Activated CD4-positive, alpha-beta memory T cell treated with anti-CD3 and anti-CD28 coated beads for 36 hours (primary cell): ENCODE measurements at regions not wholly inside any gene's neighbourhood (a gene's known extent, or its start where the extent isn't known, plus 50 kb on each side); places are given as distances from the start of the nearest gene placed in this dataset.
"Not testable (repeated sequence)": the region's sequence is repeated elsewhere in the genome, so short reads cannot be mapped to it uniquely, and the experiment has no call there.

Experiments
- CTCF ChIA-PET: fragments of 350-600 bp; sonication (Branson Sonifier 250); formaldehyde crosslinking; loops from one replicate; lab custom pipeline; 2021; ENCODE audit warnings: antibody characterized with exemption, inconsistent platforms; lab: Charles Lee
- POLR2A ChIA-PET: fragments of 350-600 bp; sonication (Branson Sonifier 250); formaldehyde crosslinking; loops from one replicate; lab custom pipeline; 2021; ENCODE audit warnings: antibody characterized with exemption; lab: Charles Lee
- DNase-seq: peaks from one replicate; pipeline ENCODE4 v3.0.0-alpha.2; 2020
- H3K27ac Mint-ChIP-seq: one replicate; pipeline ENCODE4 v1.8.0; 2021; ENCODE audit warnings: mixed read lengths
- H3K27me3 Mint-ChIP-seq: one replicate; pipeline ENCODE4 v1.8.0; 2021; ENCODE audit warnings: mixed read lengths
- H3K36me3 Mint-ChIP-seq: one replicate; pipeline ENCODE4 v1.8.0; 2021; ENCODE audit warnings: mixed read lengths
- H3K4me1 Mint-ChIP-seq: one replicate; pipeline ENCODE4 v1.8.0; 2021; ENCODE audit warnings: low read depth, mixed read lengths
- H3K4me3 Mint-ChIP-seq: one replicate; pipeline ENCODE4 v1.8.0; 2021; ENCODE audit warnings: mild to moderate bottlenecking, mixed read lengths
- H3K9me3 Mint-ChIP-seq: one replicate; pipeline ENCODE4 v1.8.0; 2021; ENCODE audit warnings: mixed read lengths
- intact Hi-C: fragments of 100-400 bp; cut with micrococcal nuclease; formaldehyde crosslinking; loops from one replicate; pipeline ENCODE4 v1.15.1; 2023

DNA sequence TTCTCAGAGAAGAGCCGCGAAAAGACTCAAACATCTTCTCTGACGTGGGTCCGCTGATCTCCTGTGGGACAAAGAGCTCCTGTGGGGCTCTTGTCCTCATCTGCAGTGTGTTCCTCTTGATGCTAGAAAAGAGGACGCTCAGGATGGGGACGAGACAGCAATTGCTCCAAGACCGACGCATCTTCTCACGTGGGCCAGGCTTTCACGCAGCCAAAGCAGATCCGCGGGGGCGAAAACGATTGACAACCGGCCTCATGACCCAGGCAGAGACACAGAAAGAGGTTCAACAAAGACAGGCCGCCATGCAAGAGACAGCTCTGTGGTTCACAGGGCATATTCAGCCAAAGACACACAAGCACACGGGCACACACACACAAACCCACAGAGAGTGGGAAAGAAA, 971.8 kb upstream of the DEFB115 start:
- intact Hi-C loops: no loop called here
- Mint-ChIP-seq H3K4me1 (peaks cover 18% of the 10 kb centered on the region), H3K36me3 (no peaks in the 10 kb centered on the region), H3K9me3 (peaks cover 3% of the 10 kb centered on the region), H3K4me3 (no peak overlapping the region), H3K27me3 (no peaks in the 10 kb centered on the region), H3K27ac (no peak overlapping the region)
- no peak for DNase-seq
- ChIA-PET CTCF (no interaction called here), POLR2A (no interaction called here)

DNA sequence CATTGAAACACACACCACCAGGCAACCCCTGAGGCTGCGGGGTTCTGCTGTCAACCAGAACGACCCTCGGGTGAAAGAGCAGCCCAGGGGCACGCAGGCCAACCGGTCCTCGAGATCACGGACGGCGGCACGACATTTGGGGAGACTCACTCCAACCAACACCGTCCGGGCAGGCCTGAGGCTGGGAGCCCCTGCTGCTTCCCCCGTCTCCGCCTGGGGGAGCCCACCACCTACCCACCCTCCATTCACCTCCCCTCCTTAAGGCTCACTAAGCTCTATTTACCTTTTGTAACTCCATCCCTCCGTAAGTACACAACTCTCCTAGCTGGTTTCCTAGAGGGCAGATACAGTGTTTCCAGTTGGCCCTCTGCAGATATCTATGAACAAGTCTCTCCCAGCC, 971.3 kb upstream of the DEFB115 start:
- H3K27me3 Mint-ChIP-seq: no peaks in the 10 kb centered on the region
- H3K4me3 Mint-ChIP-seq: no peak overlapping the region
- no peak overlapping the region for H3K27ac Mint-ChIP-seq
- H3K9me3 Mint-ChIP-seq: peaks cover 3% of the 10 kb centered on the region
- H3K36me3 Mint-ChIP-seq: no peaks in the 10 kb centered on the region
- intact Hi-C loops: no loop called here
- ChIA-PET POLR2A (no interaction called here), CTCF (no interaction called here)
- DNase-seq: no peak
- peaks cover 20% of the 10 kb centered on the region for H3K4me1 Mint-ChIP-seq

- H3K4me3 Mint-ChIP-seq, intact Hi-C loops, H3K27ac Mint-ChIP-seq, POLR2A ChIA-PET, H3K27me3 Mint-ChIP-seq, CTCF ChIA-PET, H3K9me3 Mint-ChIP-seq, H3K36me3 Mint-ChIP-seq, DNase-seq: not testable (repeated sequence)
- H3K4me1 Mint-ChIP-seq: peaks cover 20% of the 10 kb centered on the region
Observed at GRCh38 chr20:30287459-30287858, 970.0 kb upstream of the DEFB115 start.

DNA sequence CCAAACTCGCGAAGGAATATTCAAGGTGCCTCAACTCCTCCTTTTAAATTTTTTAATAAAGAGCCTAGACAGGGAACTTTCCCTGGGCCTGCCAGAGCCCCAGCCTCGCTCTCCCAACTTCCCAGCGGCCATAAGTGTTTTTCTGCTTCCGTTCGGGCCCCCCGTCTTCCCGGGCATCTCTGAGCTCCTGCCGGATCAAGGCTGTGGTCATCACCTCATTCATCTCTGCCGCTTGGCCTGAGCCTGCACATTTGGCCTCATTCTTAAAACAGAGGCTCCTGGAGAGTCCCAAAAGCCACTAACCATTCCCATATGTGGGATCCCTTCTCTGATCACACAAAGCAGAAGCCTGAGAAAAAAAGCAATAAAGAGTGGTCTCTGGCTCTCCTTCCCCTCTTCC, 969.1 kb upstream of the DEFB115 start:
- Mint-ChIP-seq H3K36me3 (no peaks in the 10 kb centered on the region), H3K27me3 (no peaks in the 10 kb centered on the region), H3K27ac (no peak overlapping the region), H3K9me3 (no peaks in the 10 kb centered on the region), H3K4me3 (no peak overlapping the region), H3K4me1 (peaks cover 14% of the 10 kb centered on the region)
- CTCF ChIA-PET: no interaction called here
- DNase-seq: no peak
- intact Hi-C loops: no loop called here
- POLR2A ChIA-PET: no interaction called here

DNA sequence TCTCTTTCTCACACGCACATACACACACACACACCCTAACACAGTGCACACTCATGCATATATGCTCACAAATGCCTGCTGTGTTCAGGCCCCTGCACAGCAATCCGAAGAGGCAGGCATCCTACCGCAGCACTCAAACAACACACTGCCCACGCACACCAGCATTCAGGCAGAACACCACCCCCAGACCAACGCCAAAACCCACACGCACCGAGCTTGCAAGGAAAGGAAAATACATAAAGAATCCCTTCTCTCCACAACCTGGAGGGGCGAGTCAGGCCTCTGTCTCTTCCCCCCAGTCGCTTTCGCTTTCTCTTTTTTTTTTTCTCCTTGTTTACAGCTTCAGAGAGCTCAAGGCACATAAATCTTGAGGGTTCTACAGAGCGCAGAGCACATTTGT, 968.4 kb upstream of the DEFB115 start:
- DNase-seq: peak; percentile 38
- H3K27me3 Mint-ChIP-seq, CTCF ChIA-PET, H3K9me3 Mint-ChIP-seq, POLR2A ChIA-PET, H3K4me1 Mint-ChIP-seq, intact Hi-C loops, H3K36me3 Mint-ChIP-seq: not testable (repeated sequence)
- peak overlapping the region; percentile 57 for H3K4me3 Mint-ChIP-seq
- peak overlapping the region; percentile 59 for H3K27ac Mint-ChIP-seq

DNA sequence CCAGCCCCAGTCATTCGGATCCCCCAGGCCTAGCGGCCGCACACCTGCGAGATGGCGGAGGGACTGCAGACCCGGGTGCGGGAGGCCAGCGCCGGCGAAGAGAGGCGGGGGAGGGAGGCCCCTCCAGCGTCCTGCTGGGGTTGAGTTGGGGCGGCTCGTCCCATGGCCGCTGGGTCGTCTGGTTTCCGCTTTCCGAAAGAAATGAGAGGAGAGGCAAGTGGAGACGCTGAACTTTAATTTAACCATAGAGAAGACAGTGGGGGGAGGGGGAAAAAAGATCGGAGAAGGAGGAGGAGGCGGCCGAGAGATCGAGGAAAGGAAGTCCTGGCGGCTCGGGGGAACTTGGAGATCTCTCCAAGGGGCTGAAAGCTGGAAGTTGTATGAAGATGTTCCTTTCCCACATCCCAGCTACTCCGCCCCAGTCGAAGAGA, 967.7 kb upstream of the DEFB115 start:
- DNase-seq: peak; percentile 24
- intact Hi-C loops: not testable (repeated sequence)

GRCh38 chr20:30290361-30291063, 967.0 kb upstream of the DEFB115 start:
- H3K4me1 Mint-ChIP-seq, H3K9me3 Mint-ChIP-seq, POLR2A ChIA-PET, CTCF ChIA-PET, intact Hi-C loops, H3K36me3 Mint-ChIP-seq, H3K27me3 Mint-ChIP-seq: not testable (repeated sequence)
- DNase-seq: peak; percentile 42
- Mint-ChIP-seq H3K27ac (peak overlapping the region; percentile 59), H3K4me3 (peak overlapping the region; percentile 57)

More for the DNA sequence above, 967.7 kb upstream of the DEFB115 start:
- H3K9me3 Mint-ChIP-seq, H3K4me1 Mint-ChIP-seq, POLR2A ChIA-PET, CTCF ChIA-PET, H3K36me3 Mint-ChIP-seq, H3K27me3 Mint-ChIP-seq: not testable (repeated sequence)
- Mint-ChIP-seq H3K4me3 (peak overlapping the region; percentile 57), H3K27ac (peak overlapping the region; percentile 59)

DNA sequence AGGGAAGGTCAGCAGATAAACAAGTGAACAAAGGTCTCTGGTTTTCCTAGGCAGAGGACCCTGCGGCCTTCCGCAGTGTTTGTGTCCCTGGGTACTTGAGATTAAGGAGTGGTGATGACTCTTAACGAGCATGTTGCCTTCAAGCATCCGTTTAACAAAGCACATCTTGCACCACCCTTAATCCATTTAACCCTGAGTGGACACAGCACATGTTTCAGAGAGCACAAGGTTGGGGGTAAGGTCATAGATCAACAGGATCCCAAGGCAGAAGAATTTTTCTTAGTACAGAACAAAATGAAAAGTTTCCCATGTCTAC, 966.4 kb upstream of the DEFB115 start:
- POLR2A ChIA-PET, H3K27me3 Mint-ChIP-seq, CTCF ChIA-PET, H3K4me1 Mint-ChIP-seq, H3K36me3 Mint-ChIP-seq, intact Hi-C loops, H3K4me3 Mint-ChIP-seq, DNase-seq, H3K27ac Mint-ChIP-seq, H3K9me3 Mint-ChIP-seq: not testable (repeated sequence)

DNA sequence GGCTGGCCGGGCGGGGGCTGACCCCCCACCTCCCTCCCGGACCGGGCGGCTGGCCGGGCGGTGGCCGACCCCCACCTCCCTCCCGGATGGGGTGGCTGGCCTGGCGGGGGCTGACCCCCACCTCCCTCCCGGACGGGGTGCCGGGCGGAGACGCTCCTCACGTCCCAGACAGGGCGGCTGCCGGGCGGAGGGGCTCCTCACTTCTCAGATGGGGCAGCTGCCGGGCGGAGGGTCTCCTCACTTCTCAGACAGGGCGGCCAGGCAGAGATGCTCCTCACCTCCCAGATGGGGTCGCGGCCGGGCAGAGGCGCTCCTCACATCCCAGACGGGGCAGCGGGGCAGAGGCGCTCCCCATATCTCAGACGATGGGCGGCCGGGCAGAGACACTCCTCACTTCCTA, 965.8 kb upstream of the DEFB115 start:
- CTCF ChIA-PET, intact Hi-C loops, DNase-seq, H3K27ac Mint-ChIP-seq, H3K27me3 Mint-ChIP-seq, H3K36me3 Mint-ChIP-seq, H3K4me3 Mint-ChIP-seq, H3K9me3 Mint-ChIP-seq, H3K4me1 Mint-ChIP-seq, POLR2A ChIA-PET: not testable (repeated sequence)

GRCh38 chr20:30295396-30295795, 962.1 kb upstream of the DEFB115 start:
- CTCF ChIA-PET, H3K36me3 Mint-ChIP-seq, POLR2A ChIA-PET, H3K4me1 Mint-ChIP-seq, H3K27ac Mint-ChIP-seq, H3K9me3 Mint-ChIP-seq, DNase-seq, H3K4me3 Mint-ChIP-seq, intact Hi-C loops: not testable (repeated sequence)
- peaks cover 16% of the 10 kb centered on the region for H3K27me3 Mint-ChIP-seq

DNA sequence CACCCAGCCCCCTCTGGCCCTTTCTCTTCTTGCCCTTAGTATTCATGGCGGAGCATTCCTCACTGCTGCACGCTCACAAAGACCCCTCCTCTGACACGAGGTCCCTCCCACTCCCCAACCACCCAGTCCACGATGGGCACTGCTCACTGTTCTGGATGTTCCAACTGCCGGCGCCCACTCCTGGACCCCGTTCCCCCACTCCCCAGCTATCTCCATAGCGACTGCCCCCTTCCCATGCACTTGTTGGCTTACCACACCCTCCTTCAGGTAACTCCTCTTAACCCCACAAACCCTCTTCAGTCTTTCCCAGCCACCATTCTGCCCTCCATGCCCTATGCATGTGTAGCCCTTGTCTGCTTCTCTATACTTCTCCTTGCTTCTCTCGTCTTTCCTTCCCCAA, 961.5 kb upstream of the DEFB115 start:
- DNase-seq, POLR2A ChIA-PET, intact Hi-C loops, H3K4me3 Mint-ChIP-seq, H3K36me3 Mint-ChIP-seq, H3K9me3 Mint-ChIP-seq, H3K4me1 Mint-ChIP-seq, H3K27ac Mint-ChIP-seq, CTCF ChIA-PET: not testable (repeated sequence)
- H3K27me3 Mint-ChIP-seq: peaks cover 17% of the 10 kb centered on the region

- CTCF ChIA-PET, H3K36me3 Mint-ChIP-seq, H3K9me3 Mint-ChIP-seq, intact Hi-C loops, POLR2A ChIA-PET, H3K27ac Mint-ChIP-seq, DNase-seq, H3K4me3 Mint-ChIP-seq, H3K4me1 Mint-ChIP-seq: not testable (repeated sequence)
- peaks cover 17% of the 10 kb centered on the region for H3K27me3 Mint-ChIP-seq
Observed at GRCh38 chr20:30297878-30298595, 959.4 kb upstream of the DEFB115 start.

- H3K4me3 Mint-ChIP-seq, H3K9me3 Mint-ChIP-seq, DNase-seq, H3K4me1 Mint-ChIP-seq, H3K36me3 Mint-ChIP-seq, H3K27ac Mint-ChIP-seq, intact Hi-C loops, POLR2A ChIA-PET, CTCF ChIA-PET: not testable (repeated sequence)
- H3K27me3 Mint-ChIP-seq: peaks cover 17% of the 10 kb centered on the region
Observed at GRCh38 chr20:30300220-30300642, 957.2 kb upstream of the DEFB115 start.
